ENCODE measurements at regions not wholly inside any gene's neighbourhood (a gene's known extent, or its start where the extent isn't known, plus 50 kb on each side); places are given as distances from the start of the nearest gene placed in this dataset.

DNA sequence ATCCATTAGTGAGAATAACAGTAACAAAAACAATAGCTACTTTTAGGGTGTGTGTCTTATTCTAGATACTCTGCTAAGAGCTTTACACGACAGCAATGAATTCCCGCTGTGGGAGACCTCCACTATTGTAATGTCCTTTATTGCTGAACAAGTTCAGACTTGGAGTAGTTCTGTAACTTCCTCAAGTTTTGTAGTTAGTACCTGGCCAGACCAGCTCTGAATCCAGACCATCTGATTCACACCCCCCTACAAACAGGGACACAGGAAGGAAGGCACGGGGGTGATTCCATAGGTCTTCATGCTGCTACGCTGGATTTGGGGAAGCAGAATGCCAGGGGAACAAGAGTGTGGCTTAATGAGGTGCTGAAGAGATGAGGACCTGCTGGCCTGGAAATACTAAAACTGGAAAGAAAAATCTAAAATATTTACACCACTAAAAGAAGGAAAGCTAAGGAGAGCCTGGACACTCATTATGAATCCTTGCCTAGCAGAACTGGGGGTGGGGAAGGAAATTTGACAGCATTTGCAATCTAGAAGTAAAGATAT lies 194.6 kb upstream of the TMEM72 start:
- TF ChIP-seq, protein P1, sequence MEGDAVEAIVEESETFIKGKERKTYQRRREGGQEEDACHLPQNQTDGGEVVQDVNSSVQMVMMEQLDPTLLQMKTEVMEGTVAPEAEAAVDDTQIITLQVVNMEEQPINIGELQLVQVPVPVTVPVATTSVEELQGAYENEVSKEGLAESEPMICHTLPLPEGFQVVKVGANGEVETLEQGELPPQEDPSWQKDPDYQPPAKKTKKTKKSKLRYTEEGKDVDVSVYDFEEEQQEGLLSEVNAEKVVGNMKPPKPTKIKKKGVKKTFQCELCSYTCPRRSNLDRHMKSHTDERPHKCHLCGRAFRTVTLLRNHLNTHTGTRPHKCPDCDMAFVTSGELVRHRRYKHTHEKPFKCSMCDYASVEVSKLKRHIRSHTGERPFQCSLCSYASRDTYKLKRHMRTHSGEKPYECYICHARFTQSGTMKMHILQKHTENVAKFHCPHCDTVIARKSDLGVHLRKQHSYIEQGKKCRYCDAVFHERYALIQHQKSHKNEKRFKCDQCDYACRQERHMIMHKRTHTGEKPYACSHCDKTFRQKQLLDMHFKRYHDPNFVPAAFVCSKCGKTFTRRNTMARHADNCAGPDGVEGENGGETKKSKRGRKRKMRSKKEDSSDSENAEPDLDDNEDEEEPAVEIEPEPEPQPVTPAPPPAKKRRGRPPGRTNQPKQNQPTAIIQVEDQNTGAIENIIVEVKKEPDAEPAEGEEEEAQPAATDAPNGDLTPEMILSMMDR (IDR thresholded peaks at IDR 0.05; ENCODE audit: low read depth, low read length) = no peak
- no peak for DNase-seq (ENCODE audit: extremely low read depth, low read depth)

DNA sequence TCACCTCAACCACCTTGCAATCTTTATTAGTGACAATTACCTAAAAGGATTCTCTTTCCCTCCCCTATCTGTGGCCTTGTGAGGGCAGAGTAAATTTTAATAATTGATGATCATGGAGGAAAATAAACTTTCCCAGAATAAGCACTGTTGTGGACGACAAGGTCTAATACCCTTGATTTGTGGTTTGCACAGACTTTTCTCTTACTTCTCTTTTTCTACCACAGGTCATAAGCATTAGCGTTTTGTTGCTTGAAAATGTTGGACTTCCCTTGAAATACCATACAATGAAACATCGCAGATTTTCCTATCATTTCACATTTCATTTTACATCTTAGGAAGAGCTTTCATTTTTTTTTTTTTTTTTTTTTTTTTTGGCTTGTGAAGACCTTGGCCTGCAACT lies 188.1 kb upstream of the TMEM72 start:
- TF ChIP-seq, protein P1 (IDR thresholded peaks at IDR 0.05; ENCODE audit: low read depth, low read length) = no peak
- no peak for DNase-seq (ENCODE audit: extremely low read depth, low read depth)

DNA sequence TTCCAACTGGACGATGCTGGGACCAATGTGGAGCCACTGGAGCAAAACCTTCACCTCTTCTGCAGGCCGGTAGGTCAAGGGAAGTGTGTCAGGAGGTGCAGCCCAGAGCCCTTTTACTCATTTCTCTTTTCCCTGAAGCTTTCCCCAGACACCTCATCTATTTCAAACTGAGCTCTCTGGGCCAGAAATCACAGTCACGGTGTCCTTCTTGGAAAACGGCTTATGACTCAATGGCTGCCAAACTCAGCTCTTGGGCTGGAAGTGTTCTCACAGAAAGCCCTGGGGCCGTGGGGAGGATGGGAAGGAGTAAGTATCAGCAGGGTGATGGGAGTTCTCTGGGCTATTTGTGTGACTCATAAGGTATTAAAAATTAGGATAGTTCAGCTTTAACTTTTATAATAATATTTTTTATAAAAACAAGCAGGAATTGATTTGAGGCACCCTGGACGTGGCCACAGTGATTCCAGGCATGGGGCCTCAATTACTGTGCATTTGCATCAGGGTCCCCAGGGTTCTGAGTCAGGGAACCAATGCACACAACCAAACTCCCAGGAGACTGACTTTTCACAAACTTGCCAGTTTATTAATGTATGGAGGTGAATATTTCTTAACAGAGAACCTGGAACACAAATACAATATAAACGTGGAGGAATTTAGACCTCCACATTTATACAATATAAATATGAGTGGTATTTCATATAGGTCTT lies 187.4 kb upstream of the TMEM72 start:
- TF ChIP-seq, protein P1 (IDR thresholded peaks at IDR 0.05; ENCODE audit: low read depth, low read length) = no peak
- no peak for DNase-seq (ENCODE audit: extremely low read depth, low read depth)

DNA sequence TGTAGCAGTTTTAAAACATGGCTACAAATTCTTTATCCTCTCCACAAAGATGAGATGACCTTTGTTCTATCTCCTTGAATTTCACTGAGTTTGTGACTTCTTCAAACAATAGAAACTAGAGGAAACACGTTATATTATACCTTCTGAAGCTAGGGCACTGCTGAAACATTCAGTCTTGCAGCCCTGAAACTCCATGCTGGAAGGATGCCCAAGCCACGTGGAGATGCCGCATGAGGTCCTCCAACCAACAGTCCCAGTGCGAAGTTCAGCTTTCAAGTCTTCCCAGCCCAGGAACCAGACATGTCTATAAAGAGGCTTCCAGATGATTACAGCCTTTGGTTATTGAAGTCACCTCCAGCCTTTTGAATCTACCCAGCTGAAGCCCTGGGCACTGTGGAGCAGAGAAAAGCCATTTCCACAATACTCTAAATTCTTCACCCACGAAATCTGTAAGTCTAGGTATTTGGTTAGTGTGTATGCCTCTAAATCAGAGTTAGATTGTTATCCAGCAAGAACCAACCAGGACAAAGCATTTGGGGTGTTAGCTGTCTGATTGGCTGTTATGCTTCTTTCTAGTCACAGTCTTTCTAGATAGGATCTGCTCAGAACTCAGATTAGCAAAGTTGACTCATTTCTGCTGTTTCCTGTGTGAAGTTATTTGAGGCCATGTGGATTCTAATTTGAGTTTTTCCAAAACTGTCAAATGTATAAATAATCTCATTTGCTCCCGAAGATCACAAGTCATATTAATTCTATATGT lies 186.5 kb upstream of the TMEM72 start:
- DNase-seq (ENCODE audit: extremely low read depth, low read depth) = no peak
- TF ChIP-seq, protein P1 (IDR thresholded peaks at IDR 0.05; ENCODE audit: low read depth, low read length) = no peak

DNA sequence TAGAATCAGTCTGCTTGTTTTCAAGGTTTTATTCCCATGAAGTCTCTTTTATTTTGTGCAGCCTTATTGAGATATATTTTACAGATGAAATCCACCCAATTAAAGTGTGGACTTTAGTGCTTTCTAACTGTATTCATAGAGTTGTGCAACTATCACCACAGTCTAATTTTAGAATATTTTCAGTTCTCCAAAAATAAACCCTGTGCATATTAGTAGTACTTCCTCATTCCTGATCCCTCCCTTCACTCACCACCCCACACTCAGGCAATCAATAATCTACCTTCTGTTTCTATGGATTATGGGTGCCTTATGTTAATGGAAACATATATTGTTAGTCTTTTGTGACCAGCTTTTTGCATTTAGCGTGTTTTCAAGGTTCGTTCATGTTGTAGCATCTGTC lies 185.7 kb upstream of the TMEM72 start:
- TF ChIP-seq, protein P1 (IDR thresholded peaks at IDR 0.05; ENCODE audit: low read depth, low read length) = no peak
- DNase-seq (ENCODE audit: extremely low read depth, low read depth) = no peak

DNA sequence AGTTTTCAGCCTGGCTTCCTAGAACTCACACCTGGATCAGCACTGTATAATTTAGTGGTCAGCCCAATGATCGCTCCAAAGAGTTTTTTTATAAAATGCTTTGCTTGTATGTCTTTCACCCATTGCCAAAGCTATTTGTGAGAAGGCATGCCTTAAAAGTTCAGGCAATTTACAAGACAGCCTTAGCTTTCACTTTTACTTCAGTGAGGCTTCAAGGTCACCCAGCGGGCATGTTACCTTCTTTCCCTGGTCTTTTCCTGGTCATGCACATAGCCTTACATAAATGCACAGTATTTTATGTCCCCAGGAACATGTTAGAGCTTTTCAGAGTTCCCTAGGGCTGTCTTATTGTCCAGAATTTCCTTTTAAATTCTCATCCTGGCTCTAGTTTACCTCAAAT lies 179.9 kb upstream of the TMEM72 start:
- DNase-seq (ENCODE audit: extremely low read depth, low read depth) = no peak
- TF ChIP-seq, protein P1 (IDR thresholded peaks at IDR 0.05; ENCODE audit: low read depth, low read length) = no peak
